ENCODE measurements at regions not wholly inside any gene's neighbourhood (a gene's known extent, or its start where the extent isn't known, plus 50 kb on each side); places are given as distances from the start of the nearest gene placed in this dataset.

DNA sequence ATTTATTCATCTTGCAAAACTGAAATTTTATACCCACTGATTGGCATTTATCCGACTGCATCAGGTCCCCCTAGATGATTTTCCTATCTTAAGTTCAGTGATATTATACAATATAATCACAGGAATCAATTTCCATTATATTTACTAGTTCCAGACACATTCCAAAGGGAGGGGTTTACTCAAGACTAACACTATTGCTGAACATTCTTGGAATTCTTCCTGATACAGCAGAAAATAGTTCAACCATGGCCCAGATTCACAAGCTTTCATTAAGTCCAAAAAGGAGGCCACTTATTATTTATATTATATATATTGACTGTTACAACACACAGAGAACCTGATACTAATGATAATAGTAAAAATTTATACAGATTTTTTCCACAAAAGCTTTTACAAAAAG, 2353.6 kb downstream of the PCDH7 start:
- Histone ChIP-seq H3K4me3 (replicated peaks; ENCODE audit: low read depth, low read length) (no peak overlapping the region), H3K27me3 (replicated peaks; ENCODE audit: control insufficient read depth, insufficient read depth, low read length) (no peaks in the 10 kb centered on the region), H3K36me3 (ENCODE audit: control insufficient read depth, insufficient read depth, low read length) (no peaks in the 10 kb centered on the region)
- DNase-seq (ENCODE audit: extremely low read depth, insufficient read length) = no peak
- TF ChIP-seq, protein P1, sequence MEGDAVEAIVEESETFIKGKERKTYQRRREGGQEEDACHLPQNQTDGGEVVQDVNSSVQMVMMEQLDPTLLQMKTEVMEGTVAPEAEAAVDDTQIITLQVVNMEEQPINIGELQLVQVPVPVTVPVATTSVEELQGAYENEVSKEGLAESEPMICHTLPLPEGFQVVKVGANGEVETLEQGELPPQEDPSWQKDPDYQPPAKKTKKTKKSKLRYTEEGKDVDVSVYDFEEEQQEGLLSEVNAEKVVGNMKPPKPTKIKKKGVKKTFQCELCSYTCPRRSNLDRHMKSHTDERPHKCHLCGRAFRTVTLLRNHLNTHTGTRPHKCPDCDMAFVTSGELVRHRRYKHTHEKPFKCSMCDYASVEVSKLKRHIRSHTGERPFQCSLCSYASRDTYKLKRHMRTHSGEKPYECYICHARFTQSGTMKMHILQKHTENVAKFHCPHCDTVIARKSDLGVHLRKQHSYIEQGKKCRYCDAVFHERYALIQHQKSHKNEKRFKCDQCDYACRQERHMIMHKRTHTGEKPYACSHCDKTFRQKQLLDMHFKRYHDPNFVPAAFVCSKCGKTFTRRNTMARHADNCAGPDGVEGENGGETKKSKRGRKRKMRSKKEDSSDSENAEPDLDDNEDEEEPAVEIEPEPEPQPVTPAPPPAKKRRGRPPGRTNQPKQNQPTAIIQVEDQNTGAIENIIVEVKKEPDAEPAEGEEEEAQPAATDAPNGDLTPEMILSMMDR (IDR thresholded peaks at IDR 0.05; ENCODE audit: insufficient read depth, low read length, poor library complexity, severe bottlenecking) = no peak

DNA sequence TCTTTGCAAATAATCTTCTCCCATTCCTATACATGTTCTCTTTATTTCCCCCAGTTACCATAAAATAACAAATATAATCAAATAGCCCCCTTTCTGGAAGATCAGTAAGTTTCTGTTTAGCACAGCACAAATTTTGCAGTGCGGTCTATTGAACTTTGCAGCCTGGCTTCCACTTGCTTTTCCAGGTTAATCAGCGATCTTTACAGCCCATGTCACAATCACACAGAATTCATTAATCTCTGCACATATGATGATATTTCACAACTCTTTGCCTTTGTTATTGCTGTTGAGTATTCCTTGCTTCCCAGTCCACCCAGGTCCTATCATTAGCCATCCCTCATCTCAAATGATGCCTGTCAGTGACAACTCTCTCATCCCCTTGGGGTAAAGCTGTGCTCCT, 2358.0 kb downstream of the PCDH7 start:
- DNase-seq (ENCODE audit: extremely low read depth, insufficient read length) = no peak
- TF ChIP-seq, protein P1 (IDR thresholded peaks at IDR 0.05; ENCODE audit: insufficient read depth, low read length, poor library complexity, severe bottlenecking) = no peak
- no peak overlapping the region for H3K4me3 ChIP-seq (replicated peaks; ENCODE audit: low read depth, low read length)
- H3K36me3 ChIP-seq (ENCODE audit: control insufficient read depth, insufficient read depth, low read length) = no peaks in the 10 kb centered on the region
- no peaks in the 10 kb centered on the region for H3K27me3 ChIP-seq (replicated peaks; ENCODE audit: control insufficient read depth, insufficient read depth, low read length)

GRCh38 chr4:33080275-33080674, 2360.1 kb downstream of the PCDH7 start:
- Histone ChIP-seq H3K4me3 (replicated peaks; ENCODE audit: low read depth, low read length) (no peak overlapping the region), H3K27me3 (replicated peaks; ENCODE audit: control insufficient read depth, insufficient read depth, low read length) (no peaks in the 10 kb centered on the region), H3K36me3 (ENCODE audit: control insufficient read depth, insufficient read depth, low read length) (no peaks in the 10 kb centered on the region)
- TF ChIP-seq, protein P1 (IDR thresholded peaks at IDR 0.05; ENCODE audit: insufficient read depth, low read length, poor library complexity, severe bottlenecking) = no peak
- no peak for DNase-seq (ENCODE audit: extremely low read depth, insufficient read length)

DNA sequence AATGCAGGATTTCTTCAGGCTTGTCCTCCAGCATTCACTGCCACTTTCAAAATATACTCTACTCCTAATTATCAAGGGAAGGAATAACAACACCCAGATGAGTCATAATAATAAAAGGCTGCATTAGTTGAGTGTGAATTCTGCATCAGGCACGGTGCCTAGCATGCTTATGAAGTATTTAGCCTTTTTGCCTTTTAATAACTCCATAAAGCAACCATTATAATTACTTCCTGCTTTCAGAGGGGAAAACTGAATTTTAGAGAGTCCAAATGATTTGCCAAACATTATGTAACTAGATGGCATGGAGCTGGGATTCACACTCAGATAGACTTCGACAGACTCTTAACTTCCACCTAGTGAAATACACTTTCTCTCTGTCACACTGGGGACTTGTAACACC, 2365.5 kb downstream of the PCDH7 start:
- TF ChIP-seq, protein P1 (IDR thresholded peaks at IDR 0.05; ENCODE audit: insufficient read depth, low read length, poor library complexity, severe bottlenecking) = no peak
- DNase-seq (ENCODE audit: extremely low read depth, insufficient read length) = no peak
- H3K36me3 ChIP-seq (ENCODE audit: control insufficient read depth, insufficient read depth, low read length) = no peaks in the 10 kb centered on the region

DNA sequence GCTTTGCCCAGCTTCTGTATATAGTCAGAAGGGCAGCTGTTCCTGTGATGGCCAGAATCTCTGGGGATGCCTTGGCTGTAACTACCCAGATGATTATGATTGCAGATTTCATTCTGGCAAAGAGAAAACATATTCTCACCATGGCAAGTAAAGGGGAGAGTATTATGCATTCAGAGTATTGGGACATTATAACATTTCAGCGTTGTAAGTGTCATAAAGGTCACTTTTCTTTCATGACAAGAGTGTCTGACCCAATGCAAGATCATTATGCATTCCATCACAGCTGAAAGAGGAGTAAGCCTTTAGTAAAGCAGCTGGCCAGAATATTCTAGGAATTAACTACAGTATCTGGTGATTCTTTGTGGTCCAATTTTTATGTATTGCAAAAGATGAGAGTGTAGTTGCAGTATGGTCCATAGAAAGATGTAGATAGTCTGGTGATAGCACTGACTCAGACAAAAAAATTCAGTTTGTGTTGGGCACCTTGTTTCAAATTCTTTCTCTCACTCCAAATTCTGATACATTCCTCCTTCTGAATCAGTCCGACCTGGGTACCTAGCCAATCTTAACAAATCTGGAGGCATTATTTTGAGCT, 2366.3 kb downstream of the PCDH7 start:
- no peak overlapping the region for H3K4me3 ChIP-seq (replicated peaks; ENCODE audit: low read depth, low read length)
- TF ChIP-seq, protein P1 (IDR thresholded peaks at IDR 0.05; ENCODE audit: insufficient read depth, low read length, poor library complexity, severe bottlenecking) = no peak
- no peak for DNase-seq (ENCODE audit: extremely low read depth, insufficient read length)

More for the DNA sequence above, 2365.5 kb downstream of the PCDH7 start:
- H3K27me3 ChIP-seq (replicated peaks; ENCODE audit: control insufficient read depth, insufficient read depth, low read length) = no peaks in the 10 kb centered on the region
- no peak overlapping the region for H3K4me3 ChIP-seq (replicated peaks; ENCODE audit: low read depth, low read length)

GRCh38 chr4:33088713-33089112, 2368.5 kb downstream of the PCDH7 start:
- no peak overlapping the region for H3K4me3 ChIP-seq (replicated peaks; ENCODE audit: low read depth, low read length)
- no peaks in the 10 kb centered on the region for H3K36me3 ChIP-seq (ENCODE audit: control insufficient read depth, insufficient read depth, low read length)
- H3K27me3 ChIP-seq (replicated peaks; ENCODE audit: control insufficient read depth, insufficient read depth, low read length) = no peaks in the 10 kb centered on the region
- no peak for DNase-seq (ENCODE audit: extremely low read depth, insufficient read length)
- TF ChIP-seq, protein P1 (IDR thresholded peaks at IDR 0.05; ENCODE audit: insufficient read depth, low read length, poor library complexity, severe bottlenecking) = no peak

More for the DNA sequence above, 2366.3 kb downstream of the PCDH7 start:
- Histone ChIP-seq H3K36me3 (ENCODE audit: control insufficient read depth, insufficient read depth, low read length) (no peaks in the 10 kb centered on the region), H3K27me3 (replicated peaks; ENCODE audit: control insufficient read depth, insufficient read depth, low read length) (no peaks in the 10 kb centered on the region)
